HG03432 (cell line): ENCODE measurements at regions not wholly inside any gene's neighbourhood (a gene's known extent, or its start where the extent isn't known, plus 50 kb on each side); places are given as distances from the start of the nearest gene placed in this dataset.

Source experiments
- ATAC-seq: cut with Tn5 transposase; IDR thresholded peaks from one replicate; pipeline ENCODE4 v1.9.1; 2021; ENCODE audit warnings: mild to moderate bottlenecking, moderate library complexity; ENCODE audit not compliant: unreplicated experiment

DNA sequence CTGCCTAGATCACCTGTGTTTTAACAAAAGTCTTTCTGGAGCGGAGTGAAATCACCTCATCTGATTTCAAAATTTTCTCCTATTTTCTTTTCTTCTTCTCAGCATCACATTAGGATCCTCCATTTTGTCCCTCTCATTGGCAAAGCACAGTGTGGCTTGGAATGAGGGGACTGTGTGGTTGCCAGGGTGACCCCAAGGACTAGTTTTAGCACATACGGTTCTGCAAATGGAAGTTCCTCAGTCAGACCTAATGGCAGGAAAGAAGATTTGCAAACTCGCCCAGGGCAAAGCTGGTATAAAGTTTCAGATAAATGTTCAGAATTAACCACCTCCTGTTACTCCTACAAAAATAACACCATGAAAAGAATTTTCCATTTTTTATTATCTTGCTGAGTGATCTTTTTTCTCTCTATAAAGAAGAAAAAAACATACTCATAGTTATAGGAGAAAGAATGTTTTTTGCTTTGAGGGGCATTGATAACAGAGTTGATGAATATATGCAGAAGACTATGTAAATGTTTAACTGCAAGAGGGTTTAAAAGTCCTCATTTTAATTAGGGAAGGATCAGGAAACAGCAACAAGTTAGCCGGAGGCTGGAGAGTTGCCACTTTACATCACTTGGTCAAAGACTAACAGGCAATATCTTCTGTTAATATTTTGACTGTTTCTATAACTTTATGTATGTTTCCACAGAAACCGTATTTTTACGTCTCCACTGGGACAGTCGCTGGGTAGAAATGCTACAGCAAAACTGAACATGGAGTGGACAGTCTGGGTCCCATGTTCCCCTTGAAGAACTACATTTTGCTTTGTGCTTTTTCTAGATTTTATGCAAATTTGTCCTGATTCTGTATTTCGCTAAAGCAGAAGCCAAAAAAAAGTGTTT lies 257.8 kb downstream of the NR2F1-AS1 start:
- ATAC-seq = no peak

DNA sequence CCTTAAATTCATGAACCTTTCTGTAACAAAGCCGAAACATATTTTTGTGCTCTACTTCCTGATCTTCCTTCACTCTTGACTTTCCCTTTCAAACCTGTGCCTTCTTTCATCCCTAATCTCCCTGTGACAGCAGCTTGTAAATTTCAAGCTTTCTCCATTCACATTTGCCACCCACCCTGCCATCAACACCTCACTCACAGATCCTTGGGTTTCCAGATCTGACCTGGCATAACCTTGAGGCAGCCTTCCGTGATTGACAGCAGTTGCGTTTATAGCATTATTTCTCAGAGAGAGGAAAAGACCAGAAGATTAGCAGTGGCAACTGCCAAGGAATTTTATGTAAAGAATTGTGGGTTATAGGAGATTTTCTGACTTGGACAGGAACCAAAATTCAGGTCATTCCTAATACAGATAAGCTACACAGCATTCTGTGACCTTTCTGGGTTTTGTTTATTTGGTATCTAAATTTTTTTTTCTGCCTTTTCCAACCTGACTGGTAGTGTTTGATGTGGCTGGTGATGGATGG lies 260.0 kb downstream of the NR2F1-AS1 start:
- no peak for ATAC-seq

DNA sequence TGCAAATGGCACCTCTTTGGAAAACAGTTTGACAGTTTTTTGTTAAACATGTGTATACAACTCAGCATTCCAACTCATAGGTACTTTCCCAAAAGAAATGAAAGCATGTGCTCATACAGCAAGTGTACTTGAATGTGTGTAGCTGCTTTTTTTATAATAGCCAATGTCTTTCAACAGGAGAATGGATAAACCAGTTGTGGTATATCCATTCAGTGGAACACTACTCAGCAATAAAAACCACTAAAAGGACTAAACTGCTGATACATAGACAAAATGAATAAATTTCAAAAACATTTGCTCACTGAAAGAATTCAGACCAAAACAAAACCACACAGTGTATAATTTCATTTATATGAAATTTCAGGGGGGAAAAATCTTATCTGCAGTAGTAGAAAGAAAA lies 267.3 kb downstream of the NR2F1-AS1 start:
- no peak for ATAC-seq

DNA sequence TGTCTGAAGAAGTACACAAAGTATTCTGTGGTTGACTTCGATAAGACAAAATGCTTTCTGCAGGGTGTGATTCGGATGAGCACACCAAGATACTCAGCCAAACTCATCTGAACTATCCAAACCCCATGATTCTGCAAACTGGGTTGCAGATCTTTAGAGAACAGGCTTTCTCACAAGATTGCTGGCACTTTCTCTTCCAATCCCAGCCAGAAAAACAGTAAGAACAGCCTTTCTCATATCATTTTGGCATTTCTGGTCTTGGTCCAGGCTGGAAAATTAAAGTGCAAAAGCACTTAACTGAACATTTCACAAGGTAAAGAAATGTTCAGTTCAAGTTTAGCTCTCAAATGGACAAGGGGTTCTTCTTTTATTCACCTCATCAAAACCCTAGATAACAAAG lies 269.1 kb downstream of the NR2F1-AS1 start:
- no peak for ATAC-seq

DNA sequence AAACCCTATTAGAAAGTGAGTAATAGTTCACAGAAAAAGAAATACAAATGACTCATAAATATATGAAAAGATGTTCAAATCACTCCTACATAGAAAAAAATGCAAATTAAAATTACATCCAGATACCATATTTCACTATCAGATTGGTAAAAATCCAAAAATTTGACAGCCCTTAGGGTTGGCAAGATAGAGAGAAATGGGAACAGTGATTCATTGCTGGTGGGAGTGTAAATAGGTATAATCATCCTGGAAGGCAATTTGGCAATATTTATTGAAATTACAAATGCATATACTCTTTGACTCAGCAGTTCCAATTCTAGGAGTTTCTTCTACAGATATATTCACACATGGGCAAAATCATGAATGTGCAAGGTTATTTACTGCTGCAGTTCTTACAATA lies 273.5 kb downstream of the NR2F1-AS1 start:
- no peak for ATAC-seq

DNA sequence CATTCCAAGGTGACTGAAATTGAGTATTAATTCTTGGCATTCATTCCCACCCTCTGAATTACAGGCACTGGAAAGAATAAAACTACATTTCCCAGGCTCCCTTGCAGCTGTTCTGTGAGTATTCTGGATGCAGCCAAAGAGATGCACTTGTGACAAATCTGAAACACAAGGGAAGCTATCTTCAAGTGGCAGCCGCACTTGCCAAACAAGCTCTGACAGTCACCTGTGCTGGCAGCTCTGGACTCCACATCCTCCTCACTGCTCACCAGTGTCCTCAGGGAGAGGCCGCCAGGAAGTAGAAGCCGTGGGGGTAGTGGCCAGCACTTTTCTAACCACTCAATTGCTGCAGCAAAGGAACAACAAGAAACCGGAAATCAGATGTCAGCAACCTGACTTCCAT lies 275.0 kb downstream of the NR2F1-AS1 start:
- peak; percentile 38 for ATAC-seq

DNA sequence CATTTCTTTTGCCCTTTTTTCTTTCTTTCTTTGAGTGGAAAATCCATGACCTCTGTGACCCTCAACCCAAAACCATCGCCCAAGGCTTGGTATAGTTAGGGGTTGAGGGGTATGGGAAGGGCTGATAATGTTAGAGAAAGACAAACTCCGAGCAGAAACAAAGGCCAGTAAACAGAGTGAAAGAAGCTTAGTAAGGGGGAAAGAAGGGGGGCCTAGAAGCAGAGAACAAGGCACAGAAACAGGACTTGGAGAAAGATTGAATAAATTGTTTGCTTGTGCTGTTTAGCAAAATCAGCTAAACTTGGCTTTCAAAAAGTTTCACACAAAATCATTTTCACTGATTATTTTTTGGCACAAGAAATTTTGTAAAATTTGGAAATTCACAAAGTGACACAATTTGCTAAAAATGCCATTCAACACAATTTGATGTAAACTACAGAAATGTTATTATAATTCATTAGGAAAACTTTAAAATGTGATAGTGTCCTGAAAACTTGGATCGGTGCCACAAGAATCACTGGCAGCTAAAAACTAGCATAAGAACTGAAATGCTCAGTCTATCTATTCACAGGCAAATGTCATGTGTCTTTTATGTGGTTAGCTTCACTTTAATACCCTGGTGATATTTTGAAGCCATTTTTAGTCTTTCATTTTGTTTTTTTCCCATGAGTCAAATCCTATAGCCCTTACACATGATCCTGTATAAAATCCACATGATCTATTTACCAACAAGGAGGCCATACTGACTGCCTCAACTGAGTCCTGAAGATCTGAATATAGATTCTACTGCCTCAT lies 276.4 kb downstream of the NR2F1-AS1 start:
- ATAC-seq = no peak

DNA sequence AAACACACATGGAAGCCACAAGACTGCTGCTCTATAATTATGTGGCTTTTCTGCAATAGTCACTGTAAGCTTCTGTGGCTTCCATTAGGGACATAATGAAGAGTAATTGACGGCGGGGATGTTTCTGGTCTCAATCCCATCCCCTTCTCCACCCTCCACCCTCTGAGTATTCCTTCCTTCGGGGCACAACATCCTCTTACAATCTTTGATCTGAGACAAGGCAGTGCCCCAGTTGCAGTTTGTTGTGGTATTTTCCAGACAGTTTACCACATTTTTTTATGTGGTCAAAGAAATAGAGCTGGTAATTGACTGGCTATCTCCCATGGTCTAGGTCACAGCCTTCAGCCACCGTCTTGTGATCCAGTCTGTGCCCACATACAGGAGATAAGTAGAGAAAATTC lies 277.7 kb downstream of the NR2F1-AS1 start:
- ATAC-seq = no peak

DNA sequence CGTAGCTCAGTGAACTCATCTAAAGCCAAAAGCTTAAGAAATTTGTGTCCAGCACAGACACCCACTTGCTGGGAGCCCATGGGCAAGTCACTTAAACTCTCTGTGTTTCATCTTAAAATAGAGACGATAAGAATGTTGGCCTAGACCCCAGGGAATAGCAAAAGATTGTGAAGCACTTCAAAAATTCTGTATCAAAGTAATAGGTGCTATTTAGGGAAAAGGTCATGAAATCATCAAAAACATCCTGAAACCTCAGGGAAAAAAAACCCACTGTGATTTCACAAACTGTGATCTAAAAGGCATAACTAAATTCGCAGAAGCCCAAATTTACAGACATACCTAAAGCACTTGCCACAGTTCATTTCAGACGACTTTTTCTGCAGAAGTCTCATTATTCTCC lies 278.3 kb downstream of the NR2F1-AS1 start:
- ATAC-seq = no peak

DNA sequence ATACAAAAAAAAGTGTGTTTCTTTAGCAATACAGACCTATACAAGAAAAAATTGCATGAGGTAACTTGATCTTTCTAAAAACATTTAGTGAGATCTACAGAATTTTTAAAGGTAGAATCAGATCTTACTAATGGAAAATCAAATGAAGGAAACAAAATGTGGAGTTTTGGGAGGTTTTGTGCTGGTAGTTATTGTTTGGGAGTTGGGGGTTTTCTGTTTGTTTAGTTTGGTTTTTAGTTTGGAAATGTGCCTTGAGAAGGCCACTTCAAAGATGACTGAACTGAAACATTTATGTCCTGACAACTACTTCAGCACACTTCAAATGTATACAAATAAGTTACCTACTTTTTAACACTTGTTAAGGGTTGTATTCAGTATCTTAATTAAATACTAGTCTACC lies 280.1 kb downstream of the NR2F1-AS1 start:
- no peak for ATAC-seq

DNA sequence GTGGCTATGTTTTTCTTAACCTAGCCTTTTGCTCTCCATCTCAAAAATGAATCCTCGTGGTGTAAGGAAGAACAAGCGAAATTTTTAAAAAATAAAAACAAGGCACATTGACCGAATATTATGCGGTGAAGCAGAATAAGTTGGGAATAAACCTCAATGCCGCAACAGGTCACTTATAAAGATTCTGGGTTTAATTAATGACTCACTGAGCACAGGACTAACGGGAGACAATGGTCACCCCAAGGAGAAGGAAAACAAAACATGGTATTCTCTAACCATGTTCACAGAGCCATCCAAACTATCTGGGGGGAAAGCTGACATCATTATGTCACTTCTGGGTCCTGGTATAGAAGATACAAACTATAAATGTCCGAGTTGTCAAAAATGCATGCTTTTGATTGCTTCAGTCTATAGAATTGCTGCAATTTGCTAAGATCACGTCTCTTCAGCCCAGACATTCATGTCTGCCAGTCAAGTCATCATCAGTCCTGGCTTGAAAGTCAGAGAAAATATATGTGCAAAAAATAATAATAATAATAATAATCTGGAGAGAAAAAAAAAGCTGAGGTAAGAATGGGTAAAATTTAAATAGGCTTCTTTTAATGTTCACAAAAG lies 280.6 kb downstream of the NR2F1-AS1 start:
- no peak for ATAC-seq

DNA sequence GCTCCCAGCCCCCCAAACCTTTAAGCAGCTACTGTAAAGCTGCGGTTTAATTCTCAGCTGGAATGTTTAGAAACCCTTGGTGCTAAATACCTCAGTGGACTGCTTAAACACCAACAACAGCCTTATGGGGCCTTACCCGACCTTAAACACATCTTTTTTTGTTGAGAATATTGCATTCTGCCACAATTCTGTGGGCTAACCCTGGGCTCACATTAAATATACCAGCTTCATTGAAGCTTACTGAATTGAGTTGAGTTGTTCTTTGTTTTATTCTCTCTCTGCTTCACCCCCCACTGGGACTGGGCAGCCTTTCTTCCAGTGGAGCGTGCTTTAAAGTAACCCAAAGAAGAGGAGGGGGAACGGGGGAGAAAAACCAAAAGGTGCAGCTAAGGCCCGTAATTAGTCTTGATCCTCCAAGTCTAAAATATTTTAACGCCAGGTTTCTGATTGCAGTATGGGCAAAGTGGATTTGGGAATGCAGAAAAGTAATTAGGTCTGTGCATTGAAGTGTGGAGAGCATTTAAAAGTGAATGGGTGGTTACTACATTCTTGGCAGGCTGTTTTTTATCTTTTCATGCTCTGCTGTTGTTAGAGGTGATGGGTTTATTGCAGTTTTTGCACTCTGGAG lies 281.2 kb downstream of the NR2F1-AS1 start:
- ATAC-seq = no peak

DNA sequence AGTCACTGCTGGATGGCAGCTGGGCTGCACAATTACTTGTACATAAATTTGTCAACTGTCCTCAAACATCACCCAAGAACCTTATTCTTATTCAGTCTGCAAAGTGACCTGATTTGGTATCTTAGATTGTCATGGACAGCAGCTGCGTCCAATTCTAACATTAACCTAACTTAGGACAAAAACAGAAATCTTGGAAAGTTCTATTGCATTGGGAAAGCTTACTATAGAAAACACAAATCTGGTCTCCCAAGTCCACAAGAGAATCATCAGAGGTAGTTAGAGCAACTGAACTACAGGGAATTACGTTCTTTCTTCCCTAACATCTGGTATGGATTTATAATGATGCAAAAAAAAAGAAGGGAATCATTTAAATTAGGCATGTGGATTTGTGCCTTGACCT lies 283.9 kb downstream of the NR2F1-AS1 start:
- ATAC-seq = no peak

DNA sequence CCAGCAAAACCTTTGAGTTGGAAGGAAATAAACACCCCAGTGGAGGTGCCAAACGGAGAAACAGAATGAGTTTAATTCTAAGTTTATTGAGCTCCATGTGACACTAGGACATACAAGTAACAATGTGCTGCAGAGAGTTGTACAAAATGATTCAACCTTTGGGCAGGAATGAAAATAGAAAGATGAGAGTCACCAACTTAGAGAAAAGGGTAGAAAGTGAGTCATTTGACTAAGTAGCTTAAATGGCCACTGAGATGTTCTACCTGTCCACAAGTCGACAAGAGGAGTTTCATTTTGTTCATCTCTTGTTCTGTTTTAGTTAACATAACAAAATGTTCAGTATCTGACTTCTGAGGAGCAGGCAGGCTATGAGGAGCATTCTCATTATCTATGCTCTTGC lies 284.7 kb downstream of the NR2F1-AS1 start:
- no peak for ATAC-seq

DNA sequence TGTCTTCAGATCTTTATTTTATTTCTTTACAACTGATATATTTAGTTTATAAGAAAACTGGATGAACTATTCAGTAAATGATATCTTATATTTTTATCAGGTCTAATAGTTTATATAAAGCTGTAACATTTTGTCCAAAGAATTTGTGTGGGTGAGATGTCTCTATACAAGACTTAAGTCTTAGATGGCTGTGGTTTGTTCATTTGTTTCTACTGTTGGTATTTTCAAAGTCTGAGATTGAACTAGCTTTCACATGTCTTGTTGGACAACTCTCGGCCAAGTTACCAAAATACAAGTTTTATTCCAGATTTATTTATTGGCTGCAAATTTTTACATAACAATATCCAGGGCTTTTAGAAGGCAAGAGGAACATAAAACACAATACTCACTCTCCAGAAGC lies 286.0 kb downstream of the NR2F1-AS1 start:
- no peak for ATAC-seq

DNA sequence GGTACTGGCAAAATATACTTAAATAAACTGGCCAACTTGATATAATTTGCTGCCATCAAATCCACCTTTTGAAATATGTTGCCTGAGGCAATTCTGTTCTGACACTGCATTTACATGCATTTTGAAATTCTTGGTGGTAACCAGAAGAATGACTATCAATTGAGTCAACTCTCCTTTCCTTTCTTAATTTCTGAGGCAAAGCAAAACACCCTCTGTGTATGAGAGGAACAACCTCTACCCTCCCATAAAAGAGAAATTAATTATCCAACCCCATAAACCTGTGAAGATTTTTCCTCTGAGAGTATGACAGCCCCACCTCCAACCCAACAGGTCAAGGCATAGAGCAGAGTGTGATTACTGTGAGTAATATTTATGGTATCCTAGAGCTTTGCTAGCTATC lies 286.8 kb downstream of the NR2F1-AS1 start:
- no peak for ATAC-seq

DNA sequence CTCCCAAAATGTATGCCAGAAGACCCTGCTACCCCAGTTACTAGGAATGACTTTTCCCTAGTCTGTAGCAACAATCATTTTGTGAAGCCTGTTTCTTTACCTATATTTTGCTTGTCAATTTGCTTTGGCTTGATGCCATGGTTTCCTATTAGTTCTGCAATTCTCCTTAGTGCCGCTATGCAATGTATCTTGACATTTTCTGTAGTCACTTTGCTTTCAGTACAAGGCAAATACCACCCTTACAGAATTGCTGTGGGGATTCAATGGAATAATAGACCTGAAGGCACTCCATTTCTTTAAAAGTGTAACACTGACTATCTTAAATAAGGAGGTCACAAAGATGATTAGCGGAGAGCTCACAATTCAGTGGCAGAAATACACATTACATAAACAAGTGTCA lies 291.1 kb downstream of the NR2F1-AS1 start:
- ATAC-seq = no peak

DNA sequence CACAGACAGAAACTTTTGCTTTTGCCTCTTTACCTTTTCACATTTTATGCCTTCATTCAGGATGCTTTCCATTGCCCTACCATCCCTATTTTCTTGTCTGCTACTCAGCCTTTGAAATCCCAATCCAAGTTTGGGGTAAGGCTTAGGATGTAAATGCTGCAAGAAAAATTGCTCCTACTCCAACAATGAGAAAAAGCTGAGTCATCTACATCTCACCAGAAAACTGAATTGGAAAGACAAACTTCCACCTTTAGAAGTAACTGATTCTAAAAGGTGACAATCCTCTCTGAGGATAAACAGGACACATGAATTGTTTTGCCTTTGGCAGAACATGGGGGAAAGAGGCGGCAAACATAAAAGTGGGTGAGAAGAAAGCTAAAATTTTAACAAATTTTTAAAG lies 295.6 kb downstream of the NR2F1-AS1 start:
- no peak for ATAC-seq

DNA sequence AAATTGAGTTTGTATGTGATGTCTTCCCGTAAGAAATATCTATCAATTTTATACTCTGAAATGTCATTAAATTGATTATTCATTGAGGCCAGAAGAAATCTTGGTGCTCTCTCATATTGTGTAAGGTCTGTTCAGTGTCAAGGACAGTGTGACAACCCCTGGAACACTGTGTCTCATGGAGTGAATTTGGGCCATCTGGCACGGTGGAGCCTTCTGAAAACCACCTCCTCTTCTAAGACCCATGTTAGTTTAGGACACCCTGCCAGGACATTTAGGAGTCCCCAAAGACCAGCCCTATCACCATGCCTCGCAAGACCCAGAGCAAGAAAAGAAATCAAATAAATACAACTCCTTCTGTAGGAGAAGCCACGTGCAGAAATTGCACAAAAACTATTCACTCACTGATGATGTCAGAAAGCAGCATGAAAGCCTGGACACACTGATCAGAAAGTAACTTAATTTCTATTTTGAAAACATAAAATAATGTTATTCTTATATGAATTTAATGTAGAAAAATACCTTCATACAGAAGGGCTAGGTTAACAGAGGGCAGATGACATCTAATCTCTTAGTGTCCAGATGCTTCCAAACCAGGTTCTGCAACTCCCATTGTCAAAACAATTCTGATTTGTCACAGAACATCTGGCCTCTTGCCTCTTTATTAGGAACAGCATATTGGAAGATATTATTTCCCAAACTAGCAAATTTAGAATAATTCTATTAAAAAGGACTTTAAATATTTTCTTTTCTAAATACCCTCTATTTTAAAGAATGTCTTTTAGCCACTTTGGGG lies 298.8 kb downstream of the NR2F1-AS1 start:
- ATAC-seq = no peak

DNA sequence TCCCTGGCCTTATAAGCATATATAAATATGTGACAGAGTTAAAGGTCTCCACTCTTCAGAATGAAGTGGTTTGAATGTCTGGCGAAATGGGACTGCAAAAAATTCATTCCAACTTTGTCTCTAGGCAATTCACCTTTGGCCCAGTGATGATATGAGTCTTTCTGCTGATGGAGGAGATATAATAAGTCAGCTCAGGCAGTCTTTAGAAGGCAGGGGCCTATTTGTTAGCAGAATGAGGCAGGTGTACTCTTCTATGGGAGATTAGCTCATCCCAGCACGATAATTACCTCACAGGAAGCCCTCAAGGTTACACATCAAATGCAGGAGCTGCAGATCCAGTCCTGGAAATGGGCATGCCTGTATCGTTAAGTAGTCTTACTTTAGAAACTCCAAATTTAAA lies 300.5 kb downstream of the NR2F1-AS1 start:
- ATAC-seq = no peak
